ENCODE measurements at regions not wholly inside any gene's neighbourhood (a gene's known extent, or its start where the extent isn't known, plus 50 kb on each side); places are given as distances from the start of the nearest gene placed in this dataset.

DNA sequence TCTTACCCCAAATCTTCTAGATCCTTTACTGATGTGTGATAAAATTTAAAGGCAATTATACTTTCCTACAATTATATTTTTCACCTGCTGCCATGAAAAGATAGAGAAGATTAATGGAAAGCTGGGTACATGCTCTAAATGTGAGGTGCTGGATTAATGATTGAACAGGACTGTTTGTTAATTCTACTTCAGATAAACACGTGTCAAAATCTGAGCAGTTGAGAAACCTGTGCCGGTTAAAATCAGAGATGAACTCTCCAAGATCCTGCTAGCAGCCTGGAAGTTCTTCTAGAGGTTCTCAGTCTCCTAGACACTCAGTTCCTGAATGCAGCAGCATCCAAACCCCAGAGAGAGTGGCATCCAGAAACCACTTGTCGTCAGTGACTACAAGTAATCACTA is 69.2 kb downstream of the INHBA start:
- no peak for DNase-seq

DNA sequence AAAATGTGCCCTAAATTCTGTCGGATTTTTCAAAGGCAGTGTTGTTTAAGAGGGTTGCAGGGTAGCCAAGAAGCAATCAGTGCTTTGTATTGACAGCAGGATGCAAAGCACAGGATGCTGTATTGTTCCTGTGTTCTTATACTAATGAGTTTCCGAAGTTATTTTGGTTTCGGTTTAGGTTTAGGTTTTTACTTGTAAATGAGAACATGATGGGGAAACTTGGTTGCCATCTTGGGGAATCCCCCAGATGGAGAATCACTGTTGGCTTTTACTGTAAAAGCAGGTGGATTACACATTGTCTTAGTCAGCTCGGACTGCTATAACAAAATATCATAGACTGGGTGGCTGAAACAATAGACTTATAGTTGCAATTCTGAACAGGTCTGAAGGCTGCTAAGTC is 72.1 kb downstream of the INHBA start:
- DNase-seq, result no peak

DNA sequence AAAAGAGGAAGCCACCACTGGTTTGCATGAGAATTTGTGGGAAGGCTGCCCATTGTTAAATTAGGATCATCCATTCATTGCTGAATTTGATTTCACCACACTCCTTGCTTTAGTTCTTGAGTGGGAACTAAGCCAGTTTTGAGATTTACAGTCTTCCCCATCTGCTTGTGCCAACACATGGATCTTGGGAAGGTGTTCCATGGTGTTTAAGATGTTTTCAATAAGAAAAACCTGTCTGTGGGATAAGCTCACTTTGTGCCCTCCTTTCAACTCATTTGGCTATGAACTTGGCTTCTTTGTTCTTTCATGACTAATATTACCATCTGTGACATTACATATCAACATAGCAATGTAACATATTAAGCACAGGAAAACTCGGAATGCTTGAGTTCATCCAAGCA is 73.2 kb downstream of the INHBA start:
- no peak for DNase-seq

DNA sequence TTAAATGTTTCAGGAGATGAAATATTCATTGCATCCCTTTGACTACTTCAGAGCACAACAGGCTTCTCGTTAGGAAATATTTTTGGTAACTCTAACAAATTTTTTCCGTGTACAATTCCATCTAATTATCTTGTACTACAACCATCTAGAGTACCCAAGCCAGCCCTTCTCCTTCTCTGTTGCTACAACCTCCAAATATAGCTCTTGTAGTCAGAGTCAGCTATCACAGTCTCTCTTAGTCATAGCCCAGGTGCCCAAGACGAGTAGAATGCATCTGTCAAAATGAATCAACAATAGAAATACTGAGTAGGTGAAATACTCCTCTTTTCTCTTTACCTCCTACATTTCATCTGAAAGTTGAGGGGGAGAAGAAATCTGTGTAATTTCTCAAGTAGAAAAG is 74.0 kb downstream of the INHBA start:
- no peak for DNase-seq

DNA sequence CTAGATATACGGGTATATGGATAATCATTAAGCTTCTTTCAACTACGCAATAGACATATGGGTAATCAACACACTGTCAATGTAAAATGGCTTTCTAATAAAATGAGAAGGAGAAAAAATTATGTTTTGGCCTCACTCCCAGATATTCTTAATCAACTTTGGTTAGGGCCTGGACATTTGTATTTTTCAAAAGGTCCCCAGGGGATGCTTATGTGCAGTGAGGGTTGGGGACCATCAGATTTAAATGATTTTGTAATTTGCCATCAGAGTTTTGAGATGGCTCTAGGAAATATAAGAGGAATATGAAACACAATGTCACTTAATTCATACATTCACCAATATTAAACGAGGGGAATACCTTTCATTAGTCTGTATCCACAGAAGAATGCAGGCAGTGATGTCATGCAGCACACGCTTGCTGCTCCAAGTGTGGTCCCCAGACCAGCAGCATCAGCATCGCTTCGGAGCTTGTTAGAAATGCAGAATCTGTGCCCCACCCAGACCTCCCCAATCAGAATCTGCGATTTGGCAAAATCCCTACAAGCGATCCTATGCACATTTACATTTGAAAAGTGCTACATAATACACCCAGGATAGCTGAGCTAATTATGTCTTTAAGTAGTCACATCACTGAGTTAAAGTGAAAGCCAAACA is 75.1 kb downstream of the INHBA start:
- no peak for DNase-seq

DNA sequence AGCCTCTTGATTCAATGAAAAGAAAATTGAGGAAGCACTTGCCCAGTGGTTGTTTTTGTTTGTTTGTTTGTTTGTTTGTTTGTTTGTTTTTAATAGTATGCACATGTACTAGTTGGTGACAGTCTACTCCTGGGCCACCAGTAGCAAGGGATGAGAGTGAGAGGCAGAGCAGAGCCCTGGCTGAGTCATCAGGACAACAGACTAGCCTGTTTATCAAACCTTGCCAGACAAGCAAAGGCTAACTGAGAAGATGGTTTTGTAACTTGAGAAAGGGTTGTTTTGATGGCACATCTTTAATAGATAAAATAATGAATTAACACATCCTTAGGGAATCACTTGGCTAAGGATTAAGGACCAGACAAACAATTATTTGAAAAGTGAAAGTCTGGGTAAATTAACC is 78.1 kb downstream of the INHBA start:
- DNase-seq, result no peak

DNA sequence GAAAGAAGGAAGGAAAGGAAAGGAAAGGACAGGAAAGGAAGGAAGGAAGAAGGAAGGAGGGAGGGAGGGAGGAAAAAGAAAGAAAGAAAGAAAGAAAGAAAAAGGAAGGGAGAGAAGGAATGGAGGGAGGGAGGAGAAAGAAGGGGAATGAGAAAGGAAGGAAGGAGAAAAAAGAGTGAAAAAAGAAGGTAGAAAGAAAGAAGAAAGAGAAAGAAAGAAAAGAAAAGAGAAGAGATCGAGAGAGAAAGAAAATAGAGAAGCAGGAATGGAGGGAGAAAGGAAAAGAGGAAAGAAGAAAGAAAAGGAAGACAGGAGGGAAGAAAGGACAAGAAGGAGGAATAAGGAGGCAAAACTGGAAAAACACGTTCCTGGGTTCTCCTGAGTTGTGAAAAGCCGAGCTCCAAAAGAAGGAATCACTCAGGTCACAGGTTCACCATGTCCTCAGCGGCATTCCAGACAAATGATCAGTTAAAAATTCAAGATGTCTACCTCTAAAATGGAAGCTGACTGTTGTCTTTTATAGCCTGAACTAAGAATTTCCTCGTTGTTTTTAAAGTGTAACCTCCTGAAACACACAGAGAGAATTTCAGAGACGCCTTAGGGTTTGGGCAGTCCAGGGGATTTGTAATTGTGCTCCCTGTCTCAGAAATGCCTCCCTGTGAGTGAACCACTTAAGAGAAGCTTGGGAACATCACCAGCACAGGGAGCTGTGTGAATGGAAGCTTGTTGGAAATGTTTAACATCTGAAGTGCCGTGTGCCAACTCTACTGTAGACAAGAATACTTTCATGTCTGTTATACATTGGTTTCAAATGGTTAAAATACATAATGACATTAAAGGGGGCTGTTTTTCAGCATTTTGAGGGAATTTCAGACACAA is 80.7 kb downstream of the INHBA start:
- no peak for DNase-seq

DNA sequence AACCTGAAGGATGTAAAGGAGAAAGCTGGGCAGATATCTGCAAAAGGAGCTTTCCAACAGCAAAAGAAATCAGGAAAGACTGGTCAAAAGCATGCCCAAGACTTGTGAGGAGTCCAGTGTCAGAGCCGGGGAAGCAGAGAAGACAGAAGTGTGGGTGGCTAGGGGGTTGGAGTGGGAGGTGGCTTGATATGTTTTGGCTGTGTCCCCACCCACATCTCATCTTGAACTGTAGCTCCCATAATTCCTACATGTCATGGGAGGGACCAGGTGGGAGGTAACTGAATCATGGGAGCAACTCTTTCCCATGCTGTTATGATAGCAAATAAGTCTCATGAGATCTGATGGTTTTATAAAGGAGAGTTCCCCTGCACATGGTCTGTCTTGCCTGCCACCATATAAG is 84.9 kb downstream of the INHBA start:
- no peak for DNase-seq

DNA sequence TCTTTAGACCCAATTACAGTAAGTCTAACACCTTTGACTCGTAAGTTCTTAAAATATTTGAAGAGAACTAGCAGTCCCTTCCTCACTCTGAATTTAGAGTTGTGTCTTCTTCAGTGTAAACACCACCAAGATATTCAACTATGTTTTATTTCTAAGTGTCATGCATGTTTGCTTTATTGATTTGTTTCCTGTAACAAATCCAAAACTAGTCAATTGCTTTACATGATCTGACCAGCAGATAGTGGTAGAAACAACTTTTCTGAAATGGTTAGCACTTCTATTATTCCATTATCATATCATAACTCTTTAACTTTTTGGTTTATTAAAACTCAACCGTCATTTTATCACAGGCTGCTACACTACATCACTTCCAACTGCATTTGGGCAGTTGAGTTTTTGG is 90.1 kb downstream of the INHBA start:
- DNase-seq, result no peak

DNA sequence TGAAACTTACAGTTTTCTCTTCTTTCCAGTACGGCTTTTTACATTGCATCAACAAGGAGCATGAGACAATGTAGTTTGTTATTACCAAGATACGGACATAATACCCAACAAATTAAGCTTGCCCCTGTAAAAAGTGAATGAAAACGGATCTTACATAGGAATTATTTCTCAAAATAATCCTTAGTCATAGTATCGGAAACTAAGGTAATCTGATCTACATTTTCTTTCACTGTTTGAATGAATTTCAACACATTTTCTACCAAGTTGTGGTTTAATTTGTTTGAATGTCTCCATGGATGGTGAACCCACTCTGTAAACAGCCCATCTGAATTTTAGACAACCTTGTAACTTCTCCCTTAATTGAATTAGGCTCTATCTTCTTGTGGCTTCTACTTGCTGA is 90.5 kb downstream of the INHBA start:
- DNase-seq, result no peak

DNA sequence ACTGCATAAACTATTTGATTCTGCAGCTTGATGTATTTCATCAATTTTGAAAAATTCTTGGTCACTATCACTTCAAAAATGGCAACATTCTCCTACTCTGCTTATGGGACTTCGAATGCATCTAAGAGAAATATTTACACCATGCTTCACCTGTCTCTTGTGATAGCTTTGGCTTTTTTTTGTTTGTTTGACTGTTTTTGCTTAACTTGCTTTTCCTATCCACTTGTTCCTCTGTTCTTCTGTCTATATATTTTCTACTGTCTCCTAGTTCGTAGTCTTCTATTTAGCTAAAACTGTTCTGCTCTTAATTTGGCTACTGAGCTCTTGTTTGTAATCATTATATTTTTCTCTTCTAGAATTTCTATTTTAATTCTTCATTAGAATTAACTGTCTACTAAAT is 94.4 kb downstream of the INHBA start:
- no peak for DNase-seq

DNA sequence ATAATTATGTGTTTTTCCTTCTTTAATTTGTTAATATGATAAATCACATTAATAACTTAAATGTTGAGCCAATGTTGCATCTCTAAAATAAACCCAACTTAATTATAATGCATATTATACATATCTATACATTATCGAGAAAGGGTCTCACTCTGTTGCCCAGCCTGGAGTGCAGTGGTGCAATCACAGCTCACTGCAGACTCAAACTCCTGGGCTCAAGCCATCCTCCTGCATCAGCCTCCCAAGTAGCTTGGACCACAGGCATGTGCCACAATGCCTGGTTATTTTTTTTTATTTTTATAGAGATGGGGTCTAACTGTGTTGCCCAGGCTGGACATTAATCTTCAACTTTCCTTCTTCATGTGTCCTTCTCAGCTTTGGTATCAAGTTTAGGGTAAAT is 98.9 kb downstream of the INHBA start:
- no peak for DNase-seq

DNA sequence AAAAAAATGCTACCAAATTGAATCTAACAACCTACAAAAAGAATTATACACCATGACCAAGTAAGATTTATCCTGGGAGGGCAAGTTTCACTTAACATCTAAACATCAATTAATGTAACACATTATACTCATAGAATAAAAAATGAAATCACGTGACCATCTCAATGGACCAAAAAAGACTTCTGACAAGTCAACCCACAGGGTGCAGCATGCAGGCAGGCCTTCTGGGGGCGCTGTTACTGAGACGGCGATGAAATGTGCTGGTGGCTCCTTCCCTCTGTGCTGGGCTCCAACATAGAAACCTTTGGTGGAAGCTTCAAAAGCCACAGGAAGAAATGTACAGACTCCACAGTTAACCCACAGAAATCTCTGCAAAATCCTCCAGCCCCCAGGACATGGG is 103.1 kb downstream of the INHBA start:
- no peak for DNase-seq

DNA sequence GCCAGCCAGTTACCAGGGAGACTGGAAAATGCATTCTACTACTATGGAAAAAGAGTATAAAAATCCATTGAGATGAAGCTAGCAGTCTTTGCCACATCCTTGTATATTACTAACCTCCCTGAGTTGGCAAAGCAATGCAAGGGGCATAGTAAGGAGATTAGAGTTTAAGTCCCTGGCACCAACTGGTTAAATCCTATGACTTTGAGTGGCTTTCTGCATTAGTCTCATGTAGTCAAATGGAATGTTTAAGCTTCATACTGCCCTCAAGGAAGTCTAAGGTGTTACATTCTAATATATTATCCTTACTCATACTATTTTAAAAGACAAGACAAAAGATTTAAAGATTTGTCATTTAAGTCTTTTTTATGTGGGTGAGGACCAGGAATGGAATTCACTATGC is 110.1 kb downstream of the INHBA start:
- DNase-seq, result no peak

DNA sequence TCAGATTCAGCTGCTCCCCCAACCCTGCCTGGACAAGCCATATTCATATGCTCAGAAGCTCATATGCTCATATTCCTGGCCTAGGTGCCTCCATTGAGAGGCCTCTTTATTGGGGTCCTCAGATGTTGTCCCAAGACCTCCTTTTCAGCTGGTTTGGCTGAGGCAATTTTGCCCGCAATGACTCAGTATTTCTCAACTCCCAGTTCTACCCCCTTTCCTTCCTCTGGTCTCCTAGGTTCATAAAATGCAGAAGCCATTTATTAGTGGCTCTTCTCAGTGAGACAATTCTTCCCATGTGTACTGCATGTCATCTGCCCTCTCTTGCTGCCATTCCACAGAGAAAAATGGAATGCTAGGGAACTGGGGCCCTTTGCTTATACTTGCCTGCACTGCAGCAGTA is 110.7 kb downstream of the INHBA start:
- no peak for DNase-seq

DNA sequence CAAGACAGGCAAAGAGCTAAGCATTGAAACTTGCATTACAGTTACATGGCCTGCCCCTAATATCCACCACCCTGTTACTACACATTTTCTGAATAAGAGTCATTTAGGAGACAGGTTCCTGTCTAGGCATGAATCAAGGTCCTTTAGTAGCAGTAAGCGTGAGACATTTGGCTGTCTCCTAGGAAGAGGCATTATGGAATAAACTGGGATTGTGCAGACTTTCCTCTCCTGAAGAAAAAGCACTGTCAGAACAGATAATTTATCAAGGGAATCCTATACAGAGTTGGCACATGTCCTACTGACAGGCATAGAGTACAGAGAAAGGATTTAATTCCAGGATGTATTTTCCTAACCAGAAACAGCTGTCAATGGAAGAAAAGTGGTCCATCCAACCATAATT is 111.9 kb downstream of the INHBA start:
- DNase-seq, result no peak

DNA sequence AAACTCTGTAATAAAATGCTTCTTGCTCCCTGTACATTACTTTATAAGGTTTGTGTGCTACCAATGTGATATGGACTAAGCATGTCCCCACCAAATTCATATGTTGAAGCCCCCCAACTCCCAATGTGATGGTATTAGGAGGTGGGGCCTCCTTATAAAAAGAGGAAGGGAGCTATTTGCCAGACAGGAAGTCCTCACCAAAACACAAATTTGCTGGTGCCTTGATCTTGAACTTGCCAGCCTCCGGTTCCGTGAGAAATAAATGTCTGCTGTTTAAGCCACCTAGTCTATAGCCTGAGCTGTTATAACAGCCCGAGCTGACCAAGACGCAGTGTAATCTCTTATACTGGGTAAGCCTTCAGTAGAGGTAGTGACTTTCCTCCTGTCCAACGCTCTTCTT is 114.5 kb downstream of the INHBA start:
- no peak for DNase-seq

DNA sequence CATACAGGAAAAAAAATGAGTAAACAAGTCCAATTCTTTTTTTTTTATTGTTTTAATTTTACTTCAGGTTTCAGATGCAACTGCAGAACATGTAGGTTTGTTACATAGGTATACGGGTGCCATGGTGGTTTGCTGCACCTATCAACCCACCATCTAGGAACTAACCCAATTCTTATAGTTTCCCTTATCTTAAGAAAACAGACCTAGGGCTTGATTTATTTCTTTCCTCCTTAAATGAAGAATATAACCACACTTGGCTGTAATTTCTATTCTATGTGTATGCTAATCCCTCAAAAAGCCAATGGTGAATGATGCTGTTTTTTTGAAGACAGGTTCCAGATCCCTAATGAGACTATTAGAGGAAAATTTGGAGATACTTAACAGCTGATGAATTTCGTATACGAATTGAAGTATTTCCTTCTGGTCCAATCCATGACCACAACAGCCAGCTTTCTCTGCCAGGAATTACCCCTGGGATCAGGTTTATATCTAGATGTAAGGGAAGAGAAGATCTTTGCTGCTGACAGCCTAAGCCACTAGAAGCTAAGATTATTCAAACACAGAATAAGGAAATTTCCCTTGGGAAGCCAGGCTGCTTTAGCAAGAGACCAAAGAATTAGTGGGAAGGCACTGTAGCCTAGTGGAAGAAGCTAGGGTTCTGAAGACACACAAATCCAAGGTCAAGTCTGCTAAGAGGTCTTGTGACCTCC is 115.8 kb downstream of the INHBA start:
- no peak for DNase-seq

DNA sequence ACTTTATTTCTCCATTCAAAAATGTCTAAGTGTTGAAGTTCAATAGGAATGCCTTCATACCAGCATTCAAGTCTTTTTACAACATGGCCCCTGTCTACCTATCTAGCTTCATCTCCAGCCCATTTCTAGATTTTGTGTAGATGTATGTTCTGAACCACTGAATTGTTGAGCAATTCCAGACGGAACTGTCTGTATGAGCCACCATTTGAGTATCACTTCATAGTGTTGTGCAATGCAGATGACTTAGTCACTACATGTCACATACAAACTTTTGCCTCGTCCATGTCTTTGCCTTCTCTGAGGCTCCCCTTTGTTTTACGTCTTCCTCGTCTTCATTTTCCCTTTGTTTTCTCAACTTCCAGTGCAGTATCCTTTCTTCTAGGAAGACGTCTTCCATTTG is 118.1 kb downstream of the INHBA start:
- no peak for DNase-seq

DNA sequence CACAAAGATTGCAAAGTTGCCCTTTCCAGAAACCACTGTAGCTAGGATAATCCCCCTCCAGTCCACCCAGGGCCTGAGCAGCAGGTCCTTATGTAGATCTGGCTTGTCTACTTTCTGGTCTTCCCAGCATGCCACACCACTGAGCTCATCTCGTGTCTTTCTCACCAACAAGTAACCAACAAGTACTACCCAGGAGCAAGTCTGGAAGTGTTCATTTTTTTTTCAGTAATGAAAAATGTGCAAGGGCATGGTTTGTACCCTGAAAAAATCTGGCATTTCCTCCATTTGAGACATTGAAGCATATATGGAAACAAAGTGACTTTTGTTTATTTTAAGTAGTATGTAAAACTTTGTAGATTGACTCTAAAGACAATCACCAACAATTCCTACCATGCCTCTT is 120.8 kb downstream of the INHBA start:
- DNase-seq, result no peak

DNA sequence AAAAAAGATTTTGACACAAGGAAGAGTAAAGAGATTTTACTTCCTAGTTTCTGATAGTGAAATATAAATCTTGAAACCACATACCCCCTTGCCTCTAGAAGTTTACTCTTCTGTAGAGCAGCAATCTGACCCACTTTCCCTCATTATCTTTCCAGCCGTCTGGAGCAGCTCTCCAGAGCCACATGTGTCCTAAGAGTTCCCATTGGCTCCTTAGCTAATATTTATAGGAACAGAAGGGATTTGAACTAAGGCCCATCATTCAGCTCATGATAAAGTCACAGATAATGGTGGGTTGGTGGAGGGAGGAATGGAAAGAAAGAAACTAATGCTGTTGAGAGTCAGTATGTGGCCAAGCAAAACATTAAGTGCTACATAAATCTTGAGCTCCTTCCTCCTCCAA is 121.8 kb downstream of the INHBA start:
- DNase-seq, result no peak

DNA sequence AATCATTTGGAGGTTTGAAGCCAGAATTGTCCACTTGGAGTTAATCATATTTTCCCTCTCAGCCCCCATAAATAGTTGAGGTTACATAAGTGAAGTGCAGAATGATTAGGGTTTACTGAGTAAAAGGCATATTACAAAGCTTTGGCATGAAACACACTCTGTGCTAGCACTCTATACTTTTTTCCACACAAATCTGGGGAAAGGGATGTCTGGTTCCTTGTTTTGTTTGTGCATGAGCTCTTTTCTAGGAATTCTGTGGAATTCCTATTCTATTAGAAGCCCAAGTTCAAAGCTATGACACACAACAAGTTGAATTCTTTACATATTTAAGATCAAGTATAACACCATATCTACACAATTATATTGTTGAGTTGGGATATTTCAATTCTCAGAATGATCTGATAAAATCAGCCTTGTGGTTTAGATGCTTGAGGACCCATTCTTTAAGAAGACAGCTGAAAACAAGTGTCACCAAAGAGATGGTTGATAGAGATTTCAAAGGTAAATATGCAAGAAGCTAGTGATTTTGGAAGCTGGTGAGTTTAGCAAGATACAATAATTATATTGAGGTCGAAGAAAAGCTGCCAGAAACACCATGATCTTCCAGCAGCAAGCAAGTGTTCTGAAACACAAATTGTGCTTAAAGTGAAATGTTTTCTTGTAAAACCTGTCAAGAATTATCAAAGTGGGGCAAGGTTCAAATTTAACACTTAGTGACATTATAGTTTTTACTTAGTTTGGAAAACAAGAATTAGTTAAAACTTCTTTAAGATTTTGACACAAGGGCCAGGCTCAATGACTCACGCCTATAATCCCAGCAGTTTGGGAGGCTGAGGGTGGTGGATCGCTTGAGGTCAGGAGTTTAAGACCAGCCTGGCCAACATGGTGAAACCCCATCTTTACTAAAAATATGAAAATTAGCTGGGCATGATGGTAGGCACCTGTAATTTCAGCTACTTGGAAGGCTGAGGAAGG is 122.6 kb downstream of the INHBA start:
- no peak for DNase-seq

DNA sequence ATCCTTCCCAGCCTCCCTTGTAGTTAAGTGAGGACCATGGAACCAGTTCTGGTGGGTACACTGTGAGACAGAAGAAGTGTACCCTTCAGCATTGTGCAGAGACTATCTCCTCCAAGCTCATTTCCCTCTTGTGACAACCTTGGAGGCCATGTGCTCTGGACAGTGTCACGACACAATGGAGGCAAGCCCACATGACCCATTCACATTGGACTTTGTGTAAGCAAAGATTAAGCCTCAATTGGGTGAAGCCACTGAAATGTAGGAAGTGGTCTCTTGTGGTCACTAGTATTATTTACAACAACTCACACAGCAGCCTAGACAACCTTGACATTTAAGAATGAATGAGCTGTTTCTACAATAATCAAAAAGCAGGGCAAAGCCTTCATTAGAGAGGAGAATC is 124.2 kb downstream of the INHBA start:
- no peak for DNase-seq

Measured in NCI-H1048 (cell line).